ENCODE measurements at regions not wholly inside any gene's neighbourhood (a gene's known extent, or its start where the extent isn't known, plus 50 kb on each side); places are given as distances from the start of the nearest gene placed in this dataset.

- TF ChIP-seq CTBP1 (IDR thresholded peaks at IDR 0.05; ENCODE audit: borderline replicate concordance) (no peak), ZNF384 (IDR thresholded peaks at IDR 0.05) (no peak), ELF4 (IDR thresholded peaks at IDR 0.05) (no peak), HDGF (IDR thresholded peaks at IDR 0.05; ENCODE audit: borderline replicate concordance) (no peak), PKNOX1 (IDR thresholded peaks at IDR 0.05) (no peak)
Measured at GRCh38 chr15:69748576-69749185, 296.1 kb downstream of the RPLP1 start.

Data from HEK293T (cell line).